Tongue (tissue), 1 donor: ENCODE measurements at regions not wholly inside any gene's neighbourhood (a gene's known extent, or its start where the extent isn't known, plus 50 kb on each side); places are given as distances from the start of the nearest gene placed in this dataset.

ENCODE experiments used
- DNase-seq: peaks from one replicate; pipeline ENCODE4 v3.0.0-alpha.2; 2015

DNA sequence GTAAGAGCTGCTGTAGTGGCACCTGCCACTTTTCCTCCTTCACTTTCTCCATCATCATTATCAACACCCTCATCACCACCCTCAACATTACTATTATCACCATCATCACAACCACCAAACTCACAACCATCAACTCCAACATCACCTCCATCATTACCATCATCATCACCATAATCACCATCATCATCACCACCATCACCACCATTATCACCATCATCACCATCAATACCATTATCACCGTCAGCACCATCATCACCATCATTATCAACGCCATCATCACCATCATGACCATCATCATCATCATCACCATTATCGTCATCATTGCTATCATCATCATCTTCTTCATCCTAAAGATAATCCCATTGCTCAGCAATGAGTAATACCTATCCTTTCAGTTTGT lies 255.8 kb downstream of the CYRIA start:
- no peak for DNase-seq

GRCh38 chr2:16409006-16409390 lies 256.6 kb downstream of the CYRIA start:
- no peak for DNase-seq

DNA sequence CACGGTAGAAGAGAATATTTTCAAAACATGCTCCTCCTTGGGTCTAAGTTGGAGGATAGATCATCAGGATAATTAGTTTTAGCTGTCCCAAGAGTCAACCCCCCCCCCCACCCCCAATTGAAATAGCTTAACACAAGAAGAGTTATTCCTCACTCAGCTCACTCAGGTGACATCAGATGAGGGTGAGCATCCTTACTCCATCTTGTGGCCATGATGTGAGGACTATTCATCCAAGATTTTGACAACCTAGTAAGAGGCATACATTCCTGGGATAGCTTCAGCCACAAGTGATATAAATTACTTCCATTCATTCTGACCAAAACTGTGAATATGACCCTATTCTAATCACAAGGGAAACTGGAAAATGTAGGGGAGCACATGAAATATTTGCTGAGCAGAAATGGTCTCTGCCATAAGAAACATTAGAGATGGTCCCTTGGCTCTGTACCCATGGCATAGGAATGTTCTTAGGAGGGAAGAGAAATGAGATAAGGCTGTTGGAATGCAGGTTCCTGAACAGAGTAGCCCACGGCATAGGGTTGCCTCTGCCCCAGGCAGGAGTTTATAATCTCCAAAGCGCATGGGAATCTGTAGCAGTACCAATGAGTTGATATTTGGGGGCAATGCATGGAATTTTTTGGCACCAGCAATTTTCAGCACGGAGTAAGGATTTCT lies 257.2 kb downstream of the CYRIA start:
- no peak for DNase-seq

GRCh38 chr2:16407358-16407757 lies 258.3 kb downstream of the CYRIA start:
- peak; percentile 51 for DNase-seq

GRCh38 chr2:16406496-16407289 lies 258.9 kb downstream of the CYRIA start:
- no peak for DNase-seq

- DNase-seq = no peak
These were observed 260.1 kb downstream of the CYRIA start for GRCh38 chr2:16405551-16405950.

GRCh38 chr2:16404551-16405300 lies 260.9 kb downstream of the CYRIA start:
- no peak for DNase-seq

GRCh38 chr2:16404146-16404545 lies 261.5 kb downstream of the CYRIA start:
- DNase-seq = no peak

DNA sequence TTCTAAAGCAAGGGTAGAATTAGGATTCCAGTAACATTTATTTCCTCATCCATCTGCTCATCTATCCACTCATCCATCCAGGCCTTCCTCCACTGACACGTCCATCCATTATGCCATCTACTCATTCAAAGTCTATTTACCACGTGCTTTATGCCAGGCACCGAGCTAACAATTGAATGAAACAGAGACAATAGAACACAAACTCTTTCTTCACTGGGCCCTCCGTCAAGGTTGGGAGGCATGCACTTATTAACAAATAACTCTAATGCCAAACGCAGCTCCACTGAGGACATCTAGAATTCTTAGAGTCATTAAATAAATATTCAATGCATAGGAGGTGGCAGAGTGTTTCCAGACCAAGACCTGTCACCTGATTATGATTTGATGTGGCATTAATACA lies 262.7 kb downstream of the CYRIA start:
- DNase-seq = no peak

- no peak for DNase-seq
These were observed 263.8 kb downstream of the CYRIA start for GRCh38 chr2:16401761-16402300.

DNA sequence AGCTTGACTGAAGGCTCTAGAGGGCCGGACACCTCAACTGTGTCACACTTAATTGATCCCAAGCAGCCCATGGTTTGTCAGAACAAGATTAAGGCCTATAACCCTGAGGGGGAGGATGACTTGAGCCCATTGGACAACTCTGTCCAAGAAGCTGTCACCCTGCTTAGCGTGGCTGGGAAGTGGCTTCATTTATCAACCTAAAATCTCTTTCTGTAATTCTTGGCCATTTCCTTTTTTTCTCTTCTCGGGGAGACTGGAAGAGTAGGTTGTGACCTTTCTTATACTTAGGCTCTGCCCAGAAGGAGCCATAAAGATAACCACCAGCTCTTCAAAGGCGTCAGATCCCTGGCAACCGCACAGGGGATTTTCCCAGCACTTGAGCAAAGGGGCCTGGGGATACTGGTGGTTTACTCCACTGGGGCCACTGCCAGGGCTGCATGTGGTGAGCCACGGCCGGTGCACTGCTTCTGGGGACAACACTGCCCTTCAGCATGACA lies 265.5 kb downstream of the CYRIA start:
- peak; percentile 36 for DNase-seq

DNA sequence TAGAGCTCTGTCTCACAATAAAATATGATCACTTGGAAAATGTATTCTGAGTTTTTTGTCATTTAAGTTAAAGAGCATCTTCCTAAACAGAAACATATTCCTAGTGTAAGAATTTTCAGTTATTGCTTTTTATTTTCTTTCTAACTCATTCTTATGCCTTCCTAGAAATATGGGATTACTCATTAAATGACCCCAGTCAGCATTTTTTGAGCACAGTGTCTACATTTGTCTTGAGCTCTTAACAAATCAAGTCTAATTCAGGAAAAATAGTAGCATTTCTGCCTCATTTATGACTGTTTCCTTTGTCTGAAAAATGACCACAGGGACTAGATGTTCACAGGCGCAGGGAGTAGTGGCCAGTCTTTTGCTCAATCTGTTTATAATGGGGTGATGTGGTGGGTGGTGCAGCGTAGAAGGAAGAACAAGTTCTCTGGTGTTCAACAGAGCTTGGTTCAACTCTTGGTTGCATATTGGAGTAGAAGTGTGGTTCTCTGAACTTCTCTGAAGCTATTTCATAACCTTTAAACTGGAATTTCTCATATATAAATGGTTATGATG lies 267.1 kb downstream of the CYRIA start:
- DNase-seq = no peak

- DNase-seq = no peak
These were observed 267.8 kb downstream of the CYRIA start for GRCh38 chr2:16397681-16398475.

- DNase-seq = no peak
These were observed 268.6 kb downstream of the CYRIA start for GRCh38 chr2:16396986-16397385.

- DNase-seq = no peak
These were observed 269.5 kb downstream of the CYRIA start for GRCh38 chr2:16396171-16396570.

DNA sequence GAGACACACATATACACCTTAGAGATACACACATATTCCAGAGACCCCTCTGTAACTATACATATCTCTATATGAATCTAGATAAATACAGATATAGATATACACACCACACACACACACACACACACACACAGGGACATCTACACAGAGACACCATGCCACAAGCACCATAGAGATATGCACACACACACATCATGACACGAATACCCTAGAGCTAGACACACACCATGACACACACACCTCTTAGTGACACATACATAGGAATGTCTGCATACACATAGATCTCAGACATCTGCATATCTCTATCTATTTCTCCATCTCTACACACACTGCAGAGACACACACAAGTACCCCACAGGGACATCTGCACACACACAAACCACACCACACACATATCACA lies 270.0 kb downstream of the CYRIA start:
- DNase-seq = no peak

GRCh38 chr2:16394986-16395550 lies 270.6 kb downstream of the CYRIA start:
- no peak for DNase-seq

DNA sequence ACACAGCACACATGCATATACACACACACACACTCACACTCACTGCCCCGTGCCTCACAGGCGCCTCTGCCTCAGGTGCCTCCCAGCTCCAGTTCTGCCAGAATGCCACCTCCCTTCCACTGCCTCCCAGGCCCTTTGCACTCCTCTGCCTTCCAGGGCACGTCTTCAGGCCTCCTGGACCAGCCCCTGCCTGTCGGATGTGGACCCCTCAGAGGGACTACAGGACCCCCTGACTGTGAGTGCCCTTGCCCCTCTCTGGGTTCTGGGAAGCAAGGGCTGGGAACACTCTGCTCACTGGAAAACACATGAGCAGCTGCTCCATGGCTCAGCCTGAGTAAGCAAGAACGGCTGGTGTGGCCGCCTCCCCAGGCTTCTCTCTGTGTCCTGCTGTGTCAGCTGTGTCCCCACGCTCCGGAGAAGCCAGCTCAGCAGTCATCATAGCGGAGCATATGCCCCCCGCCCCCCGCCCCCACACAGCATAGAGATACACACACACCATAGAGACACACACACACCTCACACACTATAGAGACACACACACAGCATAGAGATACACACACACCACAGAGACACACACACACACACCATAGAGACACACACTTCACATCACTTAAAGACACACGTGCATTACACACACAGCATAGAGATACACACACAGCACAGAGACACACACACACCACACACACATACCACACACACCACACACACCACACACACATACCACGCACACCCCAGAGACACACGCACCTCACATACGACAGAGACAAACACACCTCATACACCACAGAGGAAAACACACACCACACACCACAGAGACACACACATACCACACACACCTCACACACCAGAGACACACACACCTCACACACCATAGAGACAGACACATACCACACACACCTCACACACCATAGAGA lies 271.3 kb downstream of the CYRIA start:
- peak; percentile 89 for DNase-seq

GRCh38 chr2:16393500-16394071 lies 272.0 kb downstream of the CYRIA start:
- DNase-seq = no peak
